Stimulated activated memory B cell treated with anti-CD40 and anti-IgM and Interleukin-4, amounts not matched to agents 10 μg/mL and 1 μg/mL and 100 μg/mL, for 72 hours (primary cell): ENCODE measurements at regions not wholly inside any gene's neighbourhood (a gene's known extent, or its start where the extent isn't known, plus 50 kb on each side); places are given as distances from the start of the nearest gene placed in this dataset.
"Not testable (repeated sequence)": the region's sequence is repeated elsewhere in the genome, so short reads cannot be mapped to it uniquely, and the experiment has no call there.

Experiments used
- ATAC-seq: fragments of 150-1000 bp; cut with Tn5 transposase; 2 replicates; pipeline ENCODE4 v1.10.0; 2021
- H3K27ac Mint-ChIP-seq: one replicate; pipeline ENCODE4 v1.8.0; 2022; ENCODE audit warnings: mild to moderate bottlenecking, mixed read lengths
- H3K27me3 Mint-ChIP-seq: one replicate; pipeline ENCODE4 v1.8.0; 2022; ENCODE audit warnings: mixed read lengths
- H3K36me3 Mint-ChIP-seq: one replicate; pipeline ENCODE4 v1.8.0; 2022; ENCODE audit warnings: mixed read lengths
- H3K4me1 Mint-ChIP-seq: one replicate; pipeline ENCODE4 v1.8.0; 2022; ENCODE audit warnings: mixed read lengths
- H3K4me3 Mint-ChIP-seq: one replicate; pipeline ENCODE4 v1.8.0; 2022; ENCODE audit warnings: mild to moderate bottlenecking, moderate library complexity, mixed read lengths
- H3K9me3 Mint-ChIP-seq: one replicate; pipeline ENCODE4 v1.8.0; 2022; ENCODE audit warnings: mixed read lengths

DNA sequence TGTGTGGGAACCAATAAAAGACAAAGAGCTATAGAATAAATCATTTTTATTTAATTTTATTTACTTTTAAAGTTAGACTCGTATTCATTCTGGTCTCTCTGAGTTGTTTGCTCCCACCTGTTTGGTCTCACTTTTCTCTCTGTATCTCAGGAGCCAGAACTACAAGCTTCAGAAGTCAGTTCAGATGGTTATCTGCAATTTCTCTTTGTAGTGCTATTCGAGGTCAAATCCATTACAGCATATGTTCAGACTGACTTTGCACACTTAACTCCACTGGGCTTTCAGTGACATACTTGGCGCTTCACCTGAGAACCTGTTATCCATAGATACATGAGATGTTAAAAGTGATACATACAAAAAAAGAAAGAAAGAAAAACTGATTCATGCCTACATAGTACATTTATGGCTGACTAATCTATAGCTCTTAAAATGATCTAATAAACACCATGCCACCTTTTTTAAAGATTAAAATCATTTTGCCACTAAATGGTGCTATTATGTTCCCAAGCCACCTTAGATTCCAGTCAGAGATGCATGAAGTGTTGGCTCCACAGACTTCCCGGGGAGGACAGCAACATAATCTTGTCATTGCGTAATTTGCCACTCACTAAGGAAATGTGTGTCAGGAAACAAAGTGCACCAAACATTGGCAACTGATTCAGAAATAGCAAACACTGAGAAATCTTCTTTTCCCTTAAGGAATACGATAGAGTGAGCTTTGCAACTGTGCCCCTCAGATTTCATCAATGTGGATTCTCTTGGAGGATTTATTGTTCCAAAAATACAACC lies 396.7 kb downstream of the HACE1 start:
- Mint-ChIP-seq H3K4me3 (no peak overlapping the region), H3K27me3 (no peaks in the 10 kb centered on the region), H3K9me3 (no peaks in the 10 kb centered on the region), H3K36me3 (no peaks in the 10 kb centered on the region), H3K27ac (no peak overlapping the region), H3K4me1 (no peaks in the 10 kb centered on the region)
- no peak for ATAC-seq

DNA sequence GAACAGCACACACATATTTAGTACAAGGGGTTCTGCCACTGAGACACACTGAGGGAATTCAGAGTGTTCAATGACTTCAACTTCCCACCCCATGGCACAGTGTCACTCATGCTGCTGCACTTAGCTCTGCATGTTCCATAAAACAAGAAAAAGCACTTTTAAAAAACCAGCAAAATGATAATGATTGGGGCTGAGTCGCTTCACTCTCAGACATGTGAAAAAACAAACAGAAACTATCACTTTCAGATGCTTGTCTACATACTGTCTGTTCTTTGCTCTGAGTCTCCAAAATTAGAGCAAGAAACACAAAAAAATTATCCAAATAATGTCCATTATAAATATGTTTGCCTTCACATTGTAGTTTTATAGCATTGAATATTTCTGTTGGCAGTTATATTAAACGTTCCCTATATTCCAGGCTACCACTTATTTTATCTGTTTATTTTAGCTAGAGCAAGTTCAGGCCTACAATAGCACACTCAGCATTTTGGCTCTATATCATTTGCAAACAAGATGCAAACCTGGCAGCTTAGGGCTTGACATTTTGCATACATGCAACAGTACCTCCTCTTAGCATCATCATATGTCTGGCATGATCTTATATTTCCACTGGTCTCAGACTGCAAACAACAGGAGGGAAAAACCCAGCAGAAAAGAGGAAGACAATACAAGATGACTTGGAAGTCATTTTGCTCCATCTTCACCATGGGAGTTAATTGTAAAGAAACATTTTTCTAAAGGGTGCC lies 398.8 kb downstream of the HACE1 start:
- no peaks in the 10 kb centered on the region for H3K4me1 Mint-ChIP-seq
- H3K4me3 Mint-ChIP-seq = no peak overlapping the region
- H3K27ac Mint-ChIP-seq = no peak overlapping the region
- no peaks in the 10 kb centered on the region for H3K27me3 Mint-ChIP-seq
- H3K9me3 Mint-ChIP-seq = no peaks in the 10 kb centered on the region
- no peaks in the 10 kb centered on the region for H3K36me3 Mint-ChIP-seq
- ATAC-seq = no peak

GRCh38 chr6:104459543-104459942 lies 400.2 kb downstream of the HACE1 start:
- no peak overlapping the region for H3K4me3 Mint-ChIP-seq
- H3K36me3 Mint-ChIP-seq = no peaks in the 10 kb centered on the region
- H3K27me3 Mint-ChIP-seq = no peaks in the 10 kb centered on the region
- no peak for ATAC-seq
- no peak overlapping the region for H3K27ac Mint-ChIP-seq
- no peaks in the 10 kb centered on the region for H3K4me1 Mint-ChIP-seq
- no peaks in the 10 kb centered on the region for H3K9me3 Mint-ChIP-seq

- no peak overlapping the region for H3K27ac Mint-ChIP-seq
- no peaks in the 10 kb centered on the region for H3K36me3 Mint-ChIP-seq
- H3K4me3 Mint-ChIP-seq = no peak overlapping the region
- peaks cover 4% of the 10 kb centered on the region for H3K9me3 Mint-ChIP-seq
- H3K4me1 Mint-ChIP-seq = no peaks in the 10 kb centered on the region
- no peak for ATAC-seq
- H3K27me3 Mint-ChIP-seq = no peaks in the 10 kb centered on the region
Measured at GRCh38 chr6:104449918-104450317, 409.8 kb downstream of the HACE1 start.

DNA sequence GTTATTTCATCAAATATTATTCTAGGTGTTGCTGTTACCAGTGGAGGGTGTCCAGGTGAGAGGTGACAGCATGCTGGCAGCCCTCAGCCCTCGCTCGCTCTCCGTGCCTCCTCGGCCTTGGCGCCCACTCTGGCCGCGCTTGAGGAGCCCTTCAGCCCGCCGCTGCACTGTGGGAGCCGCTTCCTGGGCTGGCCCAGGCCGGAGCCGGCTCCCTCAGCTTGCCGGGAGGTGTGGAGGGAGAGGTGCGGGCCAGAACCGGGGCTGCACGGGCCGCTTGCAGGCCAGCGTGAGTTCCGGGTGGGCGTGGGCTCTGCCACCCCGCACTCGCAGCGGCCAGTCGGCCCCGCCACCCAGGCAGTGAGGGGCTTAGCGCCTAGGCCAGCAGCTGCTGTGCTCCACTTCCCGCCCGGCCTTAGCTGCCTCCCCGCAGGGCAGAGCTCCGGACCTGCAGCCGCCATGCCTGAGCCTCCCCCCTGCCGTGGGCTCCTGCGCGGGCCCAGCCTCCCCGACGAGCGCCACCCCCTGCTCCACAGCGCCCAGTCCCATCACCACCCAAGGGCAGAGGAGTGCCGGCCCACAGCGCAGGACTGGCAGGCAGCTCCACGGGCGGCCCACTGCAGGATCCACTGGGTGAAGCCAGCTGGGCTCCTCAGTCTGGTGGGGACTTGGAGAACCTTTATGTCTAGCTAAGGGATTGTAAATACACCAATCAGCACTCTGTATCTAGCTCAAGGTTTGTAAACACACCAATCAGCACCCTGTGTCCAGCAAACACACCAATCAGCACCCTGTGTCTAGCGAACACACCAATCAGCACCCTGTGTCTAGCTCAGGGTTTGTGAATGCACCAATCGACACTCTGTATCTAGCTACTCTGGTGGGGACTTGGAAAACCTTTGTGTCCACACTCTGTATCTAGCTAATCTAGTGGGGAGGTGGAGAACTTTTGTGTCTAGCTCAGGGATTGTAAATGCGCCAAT lies 413.3 kb downstream of the HACE1 start:
- peak; percentile 36 for ATAC-seq
- H3K36me3 Mint-ChIP-seq, H3K4me3 Mint-ChIP-seq, H3K9me3 Mint-ChIP-seq, H3K27me3 Mint-ChIP-seq, H3K27ac Mint-ChIP-seq, H3K4me1 Mint-ChIP-seq: not testable (repeated sequence)

DNA sequence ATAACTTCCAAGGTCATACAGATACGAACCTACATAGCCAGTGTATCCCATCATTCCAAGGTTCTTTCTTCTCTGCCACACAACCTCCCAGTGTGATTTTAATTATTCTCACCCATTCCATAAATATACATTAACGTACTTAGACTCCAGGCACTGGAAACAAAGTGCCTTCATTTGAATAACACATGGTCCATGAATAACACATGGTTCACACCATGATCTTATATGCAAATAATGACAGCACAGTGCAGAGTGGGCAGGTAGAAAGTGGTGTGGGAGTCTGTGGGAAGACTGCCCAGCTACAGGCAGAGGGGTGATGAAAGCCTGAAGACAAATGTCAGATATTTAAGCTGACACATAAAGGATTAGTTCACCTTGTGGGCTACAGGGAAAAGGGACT lies 425.2 kb downstream of the HACE1 start:
- H3K9me3 Mint-ChIP-seq = peaks cover 10% of the 10 kb centered on the region
- no peak overlapping the region for H3K27ac Mint-ChIP-seq
- no peaks in the 10 kb centered on the region for H3K4me1 Mint-ChIP-seq
- ATAC-seq = no peak
- no peaks in the 10 kb centered on the region for H3K36me3 Mint-ChIP-seq
- H3K27me3 Mint-ChIP-seq = no peaks in the 10 kb centered on the region
- H3K4me3 Mint-ChIP-seq = no peak overlapping the region

GRCh38 chr6:104431096-104431495 lies 428.6 kb downstream of the HACE1 start:
- Mint-ChIP-seq H3K4me3 (no peak overlapping the region), H3K9me3 (peaks cover 10% of the 10 kb centered on the region), H3K27me3 (no peaks in the 10 kb centered on the region), H3K36me3 (no peaks in the 10 kb centered on the region), H3K27ac (no peak overlapping the region), H3K4me1 (no peaks in the 10 kb centered on the region)
- ATAC-seq = no peak

DNA sequence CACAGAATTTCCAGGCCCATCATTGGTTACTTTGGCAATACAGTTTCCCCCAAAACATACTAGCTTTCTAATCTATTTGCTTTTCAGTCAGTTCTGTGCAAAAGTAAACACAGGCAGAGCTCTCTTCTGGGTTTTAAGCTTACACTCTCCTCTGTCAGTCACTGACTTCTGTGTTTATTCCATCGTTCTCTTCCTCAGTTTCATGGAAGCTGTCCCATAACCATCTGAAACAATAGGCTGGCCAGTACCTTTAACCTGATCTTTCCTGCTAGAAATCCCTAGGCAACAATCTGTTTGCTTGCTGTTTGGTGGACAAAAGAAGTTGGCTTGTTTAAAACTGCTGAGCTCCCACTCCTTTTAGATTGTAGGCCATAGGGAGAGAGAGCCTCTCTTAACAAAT lies 431.5 kb downstream of the HACE1 start:
- H3K4me3 Mint-ChIP-seq = no peak overlapping the region
- no peak overlapping the region for H3K27ac Mint-ChIP-seq
- no peak for ATAC-seq
- H3K4me1 Mint-ChIP-seq = no peaks in the 10 kb centered on the region
- no peaks in the 10 kb centered on the region for H3K27me3 Mint-ChIP-seq
- peaks cover 19% of the 10 kb centered on the region for H3K9me3 Mint-ChIP-seq
- no peaks in the 10 kb centered on the region for H3K36me3 Mint-ChIP-seq

- Mint-ChIP-seq H3K4me1 (no peaks in the 10 kb centered on the region), H3K27ac (no peak overlapping the region), H3K27me3 (no peaks in the 10 kb centered on the region), H3K4me3 (no peak overlapping the region), H3K36me3 (no peaks in the 10 kb centered on the region), H3K9me3 (peaks cover 22% of the 10 kb centered on the region)
- ATAC-seq = no peak
Measured at GRCh38 chr6:104423691-104424090, 436.0 kb downstream of the HACE1 start.

DNA sequence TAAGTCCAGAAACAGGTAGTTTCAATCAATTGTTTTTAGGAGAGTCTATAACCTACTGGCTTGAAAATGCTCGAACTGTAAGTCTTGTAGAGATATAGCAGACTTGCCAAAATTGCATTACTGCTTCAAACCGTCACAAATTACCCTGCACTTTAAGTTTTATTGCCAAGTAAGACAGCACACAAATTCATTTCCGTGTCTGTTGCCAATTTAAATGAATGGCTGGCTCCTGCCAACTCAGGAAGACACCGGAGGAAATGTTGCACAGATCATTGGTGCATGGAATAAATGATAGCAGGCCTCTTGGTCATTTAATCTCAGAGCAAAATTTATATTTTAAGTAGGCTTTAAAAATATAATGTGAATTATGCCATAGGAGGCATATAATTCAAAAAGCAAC lies 438.1 kb downstream of the HACE1 start:
- Mint-ChIP-seq H3K4me1 (no peaks in the 10 kb centered on the region), H3K9me3 (peaks cover 22% of the 10 kb centered on the region), H3K36me3 (no peaks in the 10 kb centered on the region), H3K27ac (no peak overlapping the region), H3K27me3 (no peaks in the 10 kb centered on the region), H3K4me3 (no peak overlapping the region)
- ATAC-seq = no peak

DNA sequence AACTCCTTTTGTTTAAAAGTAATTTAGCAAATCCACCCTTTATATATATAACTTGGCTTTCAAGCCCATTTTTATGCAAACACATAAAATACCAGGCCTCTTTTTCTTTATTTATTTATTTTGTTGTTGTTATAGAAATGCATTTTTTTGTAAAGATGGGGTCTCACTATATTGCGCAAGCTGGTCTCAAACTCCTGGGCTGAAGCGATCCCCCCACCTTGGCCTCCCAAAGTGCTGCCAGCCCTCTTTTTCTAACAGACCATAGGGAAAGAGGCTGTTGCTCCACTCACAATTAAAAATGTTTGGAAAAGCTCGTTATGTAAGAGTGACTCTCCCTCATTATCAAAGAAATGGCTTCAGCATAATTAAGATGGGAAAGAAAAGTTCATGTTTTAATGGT lies 440.9 kb downstream of the HACE1 start:
- H3K27me3 Mint-ChIP-seq = no peaks in the 10 kb centered on the region

GRCh38 chr6:104418125-104418524 lies 441.6 kb downstream of the HACE1 start:
- Mint-ChIP-seq H3K27me3 (no peaks in the 10 kb centered on the region), H3K36me3 (no peaks in the 10 kb centered on the region), H3K27ac (no peak overlapping the region), H3K9me3 (peaks cover 12% of the 10 kb centered on the region), H3K4me1 (no peaks in the 10 kb centered on the region), H3K4me3 (no peak overlapping the region)
- ATAC-seq = no peak

More for the DNA sequence above, 440.9 kb downstream of the HACE1 start:
- Mint-ChIP-seq H3K27ac (no peak overlapping the region), H3K9me3 (peaks cover 16% of the 10 kb centered on the region), H3K4me3 (no peak overlapping the region), H3K36me3 (no peaks in the 10 kb centered on the region), H3K4me1 (no peaks in the 10 kb centered on the region)
- no peak for ATAC-seq

DNA sequence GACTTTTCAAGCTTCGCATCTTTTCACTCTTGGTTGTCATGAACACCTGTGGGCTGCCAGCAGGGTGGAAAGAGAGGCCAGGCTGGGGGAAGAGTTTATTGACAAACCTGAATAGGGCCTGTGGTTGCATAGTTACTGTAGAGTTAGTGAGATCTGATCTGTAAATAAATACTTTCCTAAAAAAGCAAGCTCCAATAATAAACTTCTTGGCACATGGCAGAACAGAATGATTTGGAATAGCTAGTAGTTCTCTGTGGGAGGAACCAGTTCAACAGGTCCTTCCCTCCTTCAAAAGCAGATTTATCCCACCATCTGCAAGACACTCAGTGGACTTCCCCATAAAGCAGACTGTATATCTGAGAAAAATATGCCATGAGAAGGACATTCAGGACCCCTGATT lies 445.0 kb downstream of the HACE1 start:
- Mint-ChIP-seq H3K4me3 (no peak overlapping the region), H3K4me1 (no peaks in the 10 kb centered on the region), H3K36me3 (no peaks in the 10 kb centered on the region), H3K9me3 (peaks cover 2% of the 10 kb centered on the region), H3K27ac (no peak overlapping the region), H3K27me3 (no peaks in the 10 kb centered on the region)
- ATAC-seq = no peak

DNA sequence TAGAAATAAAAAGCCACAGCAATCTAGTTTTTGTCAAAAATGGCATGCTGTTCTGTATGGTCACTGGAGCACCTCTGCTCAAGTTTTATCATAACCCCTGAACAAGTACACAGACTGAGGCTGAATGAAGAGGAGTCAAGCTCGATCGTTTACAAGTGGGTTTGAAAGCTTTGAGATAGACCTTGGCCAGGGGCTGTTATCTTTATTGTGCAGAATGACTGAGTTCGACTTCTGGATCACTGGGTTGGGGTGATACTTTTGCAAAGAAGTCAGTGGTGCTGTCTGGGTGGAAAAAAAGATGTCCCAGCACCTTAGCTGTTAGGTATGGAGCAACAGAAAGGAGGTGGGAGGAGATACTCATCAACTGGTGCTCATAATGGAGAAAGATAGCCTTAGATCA lies 446.0 kb downstream of the HACE1 start:
- no peak overlapping the region for H3K4me3 Mint-ChIP-seq
- H3K36me3 Mint-ChIP-seq = no peaks in the 10 kb centered on the region
- H3K9me3 Mint-ChIP-seq = no peaks in the 10 kb centered on the region
- H3K27ac Mint-ChIP-seq = no peak overlapping the region
- H3K4me1 Mint-ChIP-seq = no peaks in the 10 kb centered on the region
- no peak for ATAC-seq
- H3K27me3 Mint-ChIP-seq = no peaks in the 10 kb centered on the region

GRCh38 chr6:104411302-104411701 lies 448.4 kb downstream of the HACE1 start:
- Mint-ChIP-seq H3K27me3 (no peaks in the 10 kb centered on the region), H3K36me3 (no peaks in the 10 kb centered on the region), H3K4me3 (no peak overlapping the region), H3K27ac (no peak overlapping the region), H3K9me3 (no peaks in the 10 kb centered on the region), H3K4me1 (no peaks in the 10 kb centered on the region)
- no peak for ATAC-seq
